ENCODE measurements at regions not wholly inside any gene's neighbourhood (a gene's known extent, or its start where the extent isn't known, plus 50 kb on each side); places are given as distances from the start of the nearest gene placed in this dataset.

DNA sequence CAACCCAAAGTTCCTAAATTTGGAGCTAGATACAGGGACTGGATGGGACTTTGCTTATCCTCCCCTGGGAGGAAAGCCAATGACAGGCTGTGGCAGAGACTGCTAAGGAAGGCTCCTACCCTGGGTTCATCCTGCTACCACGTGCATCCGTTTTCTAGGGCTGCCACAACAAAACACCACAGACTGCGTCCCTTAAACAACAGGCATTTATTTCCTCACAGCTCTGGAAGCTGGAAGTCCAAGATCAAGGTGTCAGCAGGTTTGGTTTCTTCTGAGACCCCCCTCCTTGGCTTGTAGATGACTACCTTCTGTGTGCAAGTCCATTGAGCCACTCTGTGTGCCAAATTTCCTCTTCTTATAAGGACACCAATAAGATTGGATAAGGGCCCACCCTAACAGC lies 263.9 kb downstream of the FAM43A start:
- TF ChIP-seq, protein P1, sequence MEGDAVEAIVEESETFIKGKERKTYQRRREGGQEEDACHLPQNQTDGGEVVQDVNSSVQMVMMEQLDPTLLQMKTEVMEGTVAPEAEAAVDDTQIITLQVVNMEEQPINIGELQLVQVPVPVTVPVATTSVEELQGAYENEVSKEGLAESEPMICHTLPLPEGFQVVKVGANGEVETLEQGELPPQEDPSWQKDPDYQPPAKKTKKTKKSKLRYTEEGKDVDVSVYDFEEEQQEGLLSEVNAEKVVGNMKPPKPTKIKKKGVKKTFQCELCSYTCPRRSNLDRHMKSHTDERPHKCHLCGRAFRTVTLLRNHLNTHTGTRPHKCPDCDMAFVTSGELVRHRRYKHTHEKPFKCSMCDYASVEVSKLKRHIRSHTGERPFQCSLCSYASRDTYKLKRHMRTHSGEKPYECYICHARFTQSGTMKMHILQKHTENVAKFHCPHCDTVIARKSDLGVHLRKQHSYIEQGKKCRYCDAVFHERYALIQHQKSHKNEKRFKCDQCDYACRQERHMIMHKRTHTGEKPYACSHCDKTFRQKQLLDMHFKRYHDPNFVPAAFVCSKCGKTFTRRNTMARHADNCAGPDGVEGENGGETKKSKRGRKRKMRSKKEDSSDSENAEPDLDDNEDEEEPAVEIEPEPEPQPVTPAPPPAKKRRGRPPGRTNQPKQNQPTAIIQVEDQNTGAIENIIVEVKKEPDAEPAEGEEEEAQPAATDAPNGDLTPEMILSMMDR (IDR thresholded peaks at IDR 0.05; ENCODE audit: insufficient read depth, low read length, poor library complexity, severe bottlenecking), result no peak
- TF ChIP-seq EZH2phosphoT487 (conservative IDR thresholded peaks at IDR 0.05; ENCODE audit: low read length), result no peak

Measured in SU-DHL-6 (cell line).